Myocyte (in vitro differentiated cells): ENCODE measurements at regions not wholly inside any gene's neighbourhood (a gene's known extent, or its start where the extent isn't known, plus 50 kb on each side); places are given as distances from the start of the nearest gene placed in this dataset.

ENCODE experiments used
- DNase-seq: peaks from one replicate; pipeline ENCODE4 v3.0.0-alpha.2; 2012; ENCODE audit warnings: low read depth

GRCh38 chr12:89797436-89797835, 88.8 kb upstream of the ATP2B1 start:
- no peak for DNase-seq

- DNase-seq: no peak
These were observed 88.3 kb upstream of the ATP2B1 start for GRCh38 chr12:89796798-89797382.

GRCh38 chr12:89793946-89794345, 85.3 kb upstream of the ATP2B1 start:
- DNase-seq: no peak

GRCh38 chr12:89791286-89791685, 82.6 kb upstream of the ATP2B1 start:
- DNase-seq: no peak

GRCh38 chr12:89789862-89790261, 81.2 kb upstream of the ATP2B1 start:
- DNase-seq: no peak

GRCh38 chr12:89787763-89788162, 79.1 kb upstream of the ATP2B1 start:
- DNase-seq: no peak

GRCh38 chr12:89786177-89786810, 77.7 kb upstream of the ATP2B1 start:
- no peak for DNase-seq

GRCh38 chr12:89783359-89784060, 74.9 kb upstream of the ATP2B1 start:
- peak; percentile 92 for DNase-seq

- no peak for DNase-seq
These were observed 74.2 kb upstream of the ATP2B1 start for GRCh38 chr12:89782807-89783206.

- no peak for DNase-seq
These were observed 73.4 kb upstream of the ATP2B1 start for GRCh38 chr12:89781946-89782550.

- DNase-seq: no peak
These were observed 72.5 kb upstream of the ATP2B1 start for GRCh38 chr12:89781156-89781555.

- no peak for DNase-seq
These were observed 70.5 kb upstream of the ATP2B1 start for GRCh38 chr12:89779090-89779489.

- DNase-seq: no peak
These were observed 69.2 kb upstream of the ATP2B1 start for GRCh38 chr12:89777733-89778379.

GRCh38 chr12:89775986-89776365, 67.3 kb upstream of the ATP2B1 start:
- DNase-seq: no peak

GRCh38 chr12:89775063-89775985, 66.7 kb upstream of the ATP2B1 start:
- DNase-seq: peak; percentile 88

- no peak for DNase-seq
These were observed 66.0 kb upstream of the ATP2B1 start for GRCh38 chr12:89774645-89775044.

- DNase-seq: peak; percentile 79
These were observed 61.8 kb upstream of the ATP2B1 start for GRCh38 chr12:89770391-89770790.

- DNase-seq: no peak
These were observed 60.8 kb upstream of the ATP2B1 start for GRCh38 chr12:89769483-89769818.

GRCh38 chr12:89768586-89769482, 60.2 kb upstream of the ATP2B1 start:
- DNase-seq: peak; percentile 73
